OCI-LY3 (cell line): ENCODE measurements at regions not wholly inside any gene's neighbourhood (a gene's known extent, or its start where the extent isn't known, plus 50 kb on each side); places are given as distances from the start of the nearest gene placed in this dataset.

Experiments
- H2AFZ ChIP-seq: fragments of 200-600, 300-600 bp; shearing (Covaris generic); 2 replicates; pipeline ENCODE4 v1.6.0; 2014; ENCODE audit warnings: antibody characterized with exemption, low read depth, low read length
- H3K27ac ChIP-seq: fragments of 200-600, 300-600 bp; sonication (generic); 2 replicates; pipeline ENCODE4 v1.5.1; 2014; ENCODE audit warnings: mild to moderate bottlenecking, low read length, moderate library complexity, mixed read lengths
- H3K27me3 ChIP-seq: fragments of 200-600, 300-600 bp; sonication (generic); 2 replicates; pipeline ENCODE4 v1.6.1; 2014; ENCODE audit warnings: low read depth, low read length, mixed read lengths
- H3K36me3 ChIP-seq: fragments of 200-600, 300-600 bp; sonication (generic); replicated peaks from 2 replicates; pipeline ENCODE3; 2014; ENCODE audit warnings: low read depth, low read length, mixed read lengths
- H3K4me1 ChIP-seq: fragments of 300-600, 200-600 bp; sonication (generic); 2 replicates; pipeline ENCODE4 v1.6.1; 2014; ENCODE audit warnings: low read length, mixed read lengths
- H3K4me2 ChIP-seq: fragments of 200-600, 300-600 bp; sonication (generic); 2 replicates; pipeline ENCODE4 v1.6.1; 2014; ENCODE audit warnings: low read length, mixed read lengths
- H3K4me3 ChIP-seq: fragments of 300-600, 200-600 bp; sonication (generic); 2 replicates; pipeline ENCODE4 v1.5.1; 2014; ENCODE audit warnings: antibody characterized with exemption, mild to moderate bottlenecking, low read length, moderate library complexity
- H3K79me2 ChIP-seq: fragments of 300-600, 200-600 bp; shearing (Covaris generic); 2 replicates; pipeline ENCODE4 v1.6.1; 2014; ENCODE audit warnings: mild to moderate bottlenecking, low read length, mixed read lengths
- H3K9ac ChIP-seq: fragments of 300-600, 200-600 bp; shearing (Covaris generic); 2 replicates; pipeline ENCODE4 v1.6.0; 2014; ENCODE audit warnings: mild to moderate bottlenecking, low read length, moderate library complexity
- H3K9me3 ChIP-seq: fragments of 200-600, 300-600 bp; shearing (Covaris generic); 2 replicates; pipeline ENCODE4 v1.6.1; 2014; ENCODE audit warnings: low read length, mixed read lengths; ENCODE audit not compliant: insufficient read depth
- H4K20me1 ChIP-seq: fragments of 200-600, 300-600 bp; sonication (generic); 2 replicates; pipeline ENCODE4 v1.6.1; 2016; ENCODE audit warnings: low read length, mixed read lengths; ENCODE audit not compliant: insufficient read depth
- CTCF ChIP-seq: fragments of 200-600, 300-600 bp; sonication (generic); IDR thresholded peaks from 2 replicates; pipeline ENCODE4 v1.5.1; 2014; ENCODE audit warnings: antibody characterized with exemption, low read length, low read depth
- EZH2phosphoT487 ChIP-seq: fragments of 200-600 bp; shearing (Covaris generic); IDR thresholded peaks from 2 replicates; pipeline ENCODE4 v1.6.1; 2018; ENCODE audit warnings: antibody characterized with exemption, mixed run types, low read depth

- H3K27me3 ChIP-seq, result no peaks in the 10 kb centered on the region
Observed at GRCh38 chr7:108717781-108718180, 148.1 kb downstream of the DNAJB9 start.

GRCh38 chr7:108719631-108720030 lies 150.0 kb downstream of the DNAJB9 start:
- no peak overlapping the region for H3K9ac ChIP-seq
- no peak overlapping the region for H3K4me3 ChIP-seq
- H2AFZ ChIP-seq, result no peak overlapping the region
- TF ChIP-seq CTCF (no peak), EZH2phosphoT487 (no peak)
- no peaks in the 10 kb centered on the region for H3K9me3 ChIP-seq
- no peak overlapping the region for H3K27ac ChIP-seq
- no peaks in the 10 kb centered on the region for H3K79me2 ChIP-seq
- H3K4me1 ChIP-seq, result peaks cover 28% of the 10 kb centered on the region
- H4K20me1 ChIP-seq, result no peaks in the 10 kb centered on the region
- H3K36me3 ChIP-seq, result no peaks in the 10 kb centered on the region
- H3K27me3 ChIP-seq, result no peaks in the 10 kb centered on the region
- H3K4me2 ChIP-seq, result no peak overlapping the region

More at GRCh38 chr7:108717781-108718180, 148.1 kb downstream of the DNAJB9 start:
- Histone ChIP-seq H3K79me2 (no peaks in the 10 kb centered on the region), H3K9me3 (no peaks in the 10 kb centered on the region), H3K36me3 (no peaks in the 10 kb centered on the region), H3K27ac (no peak overlapping the region), H3K9ac (no peak overlapping the region), H3K4me1 (peaks cover 9% of the 10 kb centered on the region), H3K4me3 (no peak overlapping the region), H2AFZ (no peak overlapping the region), H3K4me2 (no peak overlapping the region), H4K20me1 (no peaks in the 10 kb centered on the region)
- TF ChIP-seq EZH2phosphoT487, result no peak
- TF ChIP-seq CTCF, result no peak

GRCh38 chr7:108722561-108722960 lies 152.9 kb downstream of the DNAJB9 start:
- no peak overlapping the region for H2AFZ ChIP-seq
- peaks cover 29% of the 10 kb centered on the region for H3K4me1 ChIP-seq
- no peaks in the 10 kb centered on the region for H3K27me3 ChIP-seq
- peak overlapping the region; percentile 15 for H3K4me2 ChIP-seq
- H3K36me3 ChIP-seq, result no peaks in the 10 kb centered on the region
- no peak overlapping the region for H3K9ac ChIP-seq
- H4K20me1 ChIP-seq, result no peaks in the 10 kb centered on the region
- no peaks in the 10 kb centered on the region for H3K79me2 ChIP-seq
- H3K4me3 ChIP-seq, result no peak overlapping the region
- TF ChIP-seq CTCF (no peak), EZH2phosphoT487 (no peak)
- H3K27ac ChIP-seq, result no peak overlapping the region
- H3K9me3 ChIP-seq, result no peaks in the 10 kb centered on the region

- TF ChIP-seq CTCF (no peak), EZH2phosphoT487 (no peak)
- Histone ChIP-seq H4K20me1 (no peaks in the 10 kb centered on the region), H2AFZ (no peak overlapping the region), H3K9me3 (no peaks in the 10 kb centered on the region), H3K27me3 (no peaks in the 10 kb centered on the region), H3K79me2 (no peaks in the 10 kb centered on the region), H3K4me3 (no peak overlapping the region), H3K4me2 (no peak overlapping the region), H3K36me3 (no peaks in the 10 kb centered on the region), H3K27ac (no peak overlapping the region), H3K9ac (no peak overlapping the region), H3K4me1 (peaks cover 29% of the 10 kb centered on the region)
Observed at GRCh38 chr7:108723381-108723814, 153.7 kb downstream of the DNAJB9 start.
